Left hindlimb (tissue), 1 donor: ENCODE measurements at regions not wholly inside any gene's neighbourhood (a gene's known extent, or its start where the extent isn't known, plus 50 kb on each side); places are given as distances from the start of the nearest gene placed in this dataset.

Experiments used
- DNase-seq: peaks from one replicate; pipeline ENCODE4 v3.0.0-alpha.2; 2018

DNA sequence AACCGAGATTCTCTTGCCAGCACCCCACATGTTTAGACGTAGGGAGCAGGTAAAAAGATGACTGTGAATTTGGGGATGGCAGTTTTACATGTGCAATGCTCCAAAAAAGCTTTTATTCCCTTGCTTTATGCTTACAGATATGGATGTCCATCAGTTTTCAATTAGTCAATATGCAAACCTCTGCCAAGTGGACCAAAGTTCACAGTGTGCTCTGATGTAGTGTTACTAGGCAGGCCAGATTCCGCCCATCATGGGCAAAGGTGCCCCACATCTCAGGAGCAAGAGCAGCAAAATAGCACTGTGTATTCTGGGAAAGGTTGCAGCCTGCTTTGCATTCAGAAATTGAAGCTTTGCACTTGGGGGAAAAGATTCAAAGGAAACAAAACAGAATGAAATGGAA lies 329.7 kb upstream of the ZEB2 start:
- no peak for DNase-seq

DNA sequence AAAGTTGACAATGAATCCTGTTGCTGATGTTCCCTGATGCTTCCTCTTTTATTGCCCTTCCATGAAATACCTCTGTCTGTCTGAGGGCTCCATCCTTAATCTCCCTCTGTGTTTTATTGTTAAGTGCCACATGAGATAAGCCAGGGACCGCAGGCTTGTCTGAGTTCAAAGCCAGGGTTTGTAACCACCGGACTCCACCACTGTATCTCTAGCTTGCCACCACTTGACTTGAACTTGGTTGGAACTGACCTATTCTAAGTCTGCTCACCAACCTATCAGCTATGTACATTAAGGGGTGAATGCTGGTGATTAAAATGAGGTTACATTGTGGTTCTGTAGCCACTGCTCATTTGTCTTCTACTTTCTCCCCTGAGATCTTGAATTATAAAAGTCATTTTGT lies 328.5 kb upstream of the ZEB2 start:
- no peak for DNase-seq

DNA sequence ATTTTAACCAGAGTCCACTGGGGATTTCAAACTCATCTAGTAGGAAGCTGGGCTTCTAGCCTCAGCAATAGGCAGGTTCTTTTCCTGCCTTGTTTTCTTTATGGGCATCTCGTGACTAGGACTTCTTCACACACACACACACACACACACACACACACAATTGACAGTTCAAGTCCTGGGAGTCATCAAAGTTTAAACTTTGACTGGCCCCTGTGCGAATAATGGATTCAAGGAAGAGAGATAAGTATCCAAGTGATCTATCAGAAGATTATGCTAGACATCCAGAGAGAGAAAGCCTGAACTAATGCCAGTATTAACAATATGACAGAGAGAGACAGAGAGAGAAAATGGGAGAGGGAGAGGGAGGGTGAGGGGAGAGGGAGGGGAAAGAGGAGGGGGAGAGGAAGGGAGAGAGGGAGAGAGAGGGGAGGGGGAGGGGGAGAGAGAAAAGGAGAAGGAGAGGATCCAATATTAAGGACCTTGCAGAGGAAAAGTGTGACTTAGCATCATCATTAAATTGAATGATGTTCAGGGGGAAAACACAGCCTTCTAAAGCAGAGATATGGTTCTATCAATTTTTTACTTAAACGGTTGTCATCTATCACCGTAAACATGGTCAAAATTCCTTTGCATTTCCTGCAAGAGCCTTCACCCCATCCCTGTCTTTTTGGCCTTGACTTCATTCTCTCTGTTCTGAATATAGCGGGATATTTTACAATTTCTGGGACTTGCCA lies 327.6 kb upstream of the ZEB2 start:
- no peak for DNase-seq

DNA sequence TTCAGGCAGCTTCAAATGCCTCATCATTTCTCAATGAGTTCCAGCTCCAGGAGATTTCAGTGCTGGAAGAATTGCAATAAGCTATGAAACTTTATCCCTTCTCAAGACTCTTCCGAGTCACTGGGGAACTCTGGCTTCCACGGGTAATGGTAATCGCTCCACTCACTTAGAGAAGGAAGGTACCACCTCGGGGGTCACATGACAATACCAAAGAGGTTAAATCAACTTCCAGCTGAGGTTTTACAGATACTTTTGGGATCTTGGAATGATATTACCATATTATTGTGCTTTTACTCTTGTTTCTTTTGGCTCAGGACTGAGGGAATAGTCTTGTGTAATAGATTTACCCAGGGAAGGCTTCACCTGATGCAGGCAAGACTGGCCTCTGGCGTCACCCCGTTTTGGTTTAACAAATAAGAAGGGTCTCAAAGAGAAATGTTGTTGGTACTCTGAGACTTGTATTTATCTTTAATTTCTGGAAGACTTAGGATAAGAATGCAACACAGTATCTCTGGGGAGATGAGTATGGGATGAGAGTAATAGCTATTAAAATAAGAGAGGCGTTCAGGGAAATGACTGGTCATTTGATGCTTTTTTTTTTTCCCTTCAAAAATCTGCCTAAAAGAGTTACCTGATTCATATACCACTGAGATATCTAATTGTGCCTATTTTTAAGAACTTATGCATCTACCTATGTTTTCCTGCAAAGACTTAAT lies 316.9 kb upstream of the ZEB2 start:
- no peak for DNase-seq

DNA sequence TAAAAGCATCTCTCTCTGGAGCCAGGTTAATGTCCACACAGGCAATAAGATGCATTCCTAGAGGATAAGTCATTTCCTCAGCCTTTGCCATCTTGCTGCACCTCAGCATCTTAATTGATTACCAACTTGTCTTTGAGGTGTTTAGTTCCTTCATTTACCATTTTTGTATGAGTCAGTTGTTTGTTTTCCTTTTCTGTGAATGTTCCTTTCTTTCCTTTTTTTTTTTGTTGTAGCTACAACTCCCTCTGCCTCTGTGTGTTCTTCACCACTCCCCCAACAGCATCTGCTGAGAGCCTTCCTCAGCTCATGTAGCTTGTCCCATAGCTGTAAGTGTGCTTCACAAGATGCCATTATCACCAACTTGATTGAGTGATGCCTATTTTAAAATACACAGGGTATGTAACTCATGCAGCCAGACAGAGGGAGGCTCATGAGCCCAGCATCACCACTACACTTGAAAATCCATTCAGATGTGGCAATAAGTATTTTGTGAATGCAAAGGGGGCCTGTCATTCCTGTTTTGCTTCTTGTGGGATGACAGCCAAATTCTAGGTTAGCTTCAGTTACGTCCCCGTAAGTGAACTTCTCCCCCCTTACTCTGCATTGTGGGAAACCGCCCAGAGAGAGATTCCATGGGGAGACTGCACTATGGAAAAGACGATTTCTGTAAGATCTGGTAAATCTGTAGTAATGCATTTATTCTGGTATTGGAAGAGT lies 315.9 kb upstream of the ZEB2 start:
- DNase-seq: peak; percentile 28

DNA sequence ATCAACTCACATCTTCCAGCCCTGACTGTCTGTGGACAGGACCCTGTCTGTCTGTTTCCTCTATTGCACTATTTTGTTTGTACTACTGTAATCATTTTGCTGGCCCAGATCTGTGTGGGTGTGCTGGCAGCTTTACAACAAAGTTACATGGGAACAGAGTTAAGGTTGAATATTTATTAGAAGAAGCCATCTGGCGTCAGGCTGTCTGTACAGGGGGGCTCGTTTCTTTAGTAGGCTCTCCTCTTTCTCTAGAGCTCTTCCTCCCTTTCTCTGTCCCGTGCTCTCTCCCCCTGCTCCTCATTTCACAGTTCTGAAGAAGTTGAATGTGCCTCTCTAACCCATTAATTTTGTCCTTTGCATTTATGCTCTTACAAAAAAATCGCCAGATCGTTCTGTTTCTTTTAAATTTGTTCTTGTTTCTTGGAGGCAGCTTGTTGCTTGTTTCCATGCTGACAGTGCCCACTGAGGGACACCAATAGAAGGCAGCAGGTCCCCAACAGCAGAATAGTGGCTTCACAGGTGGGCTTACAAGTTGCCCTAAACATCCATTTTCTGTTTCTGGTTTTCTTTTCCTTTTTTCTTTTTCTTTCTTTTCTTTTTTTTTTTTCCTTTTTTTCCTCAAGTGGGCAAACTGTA lies 315.2 kb upstream of the ZEB2 start:
- peak; percentile 62 for DNase-seq

DNA sequence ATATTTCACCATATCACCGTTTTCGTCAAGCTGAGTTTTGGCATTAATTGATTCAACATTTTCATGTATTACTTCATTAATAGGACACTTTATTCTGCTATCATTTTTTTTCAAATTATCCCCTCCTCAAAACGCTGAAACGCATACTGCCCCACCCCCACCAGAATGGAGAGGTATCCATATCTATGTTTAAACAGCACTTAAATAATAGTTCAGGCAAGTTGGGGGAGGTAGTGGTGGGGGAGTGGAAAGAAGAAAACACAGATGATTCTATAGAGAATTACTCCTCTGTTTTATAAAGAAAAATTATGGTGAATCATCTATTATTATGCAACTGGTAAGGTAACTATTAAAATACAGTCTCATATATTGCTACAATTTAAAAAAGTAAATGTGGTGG lies 314.4 kb upstream of the ZEB2 start:
- no peak for DNase-seq

DNA sequence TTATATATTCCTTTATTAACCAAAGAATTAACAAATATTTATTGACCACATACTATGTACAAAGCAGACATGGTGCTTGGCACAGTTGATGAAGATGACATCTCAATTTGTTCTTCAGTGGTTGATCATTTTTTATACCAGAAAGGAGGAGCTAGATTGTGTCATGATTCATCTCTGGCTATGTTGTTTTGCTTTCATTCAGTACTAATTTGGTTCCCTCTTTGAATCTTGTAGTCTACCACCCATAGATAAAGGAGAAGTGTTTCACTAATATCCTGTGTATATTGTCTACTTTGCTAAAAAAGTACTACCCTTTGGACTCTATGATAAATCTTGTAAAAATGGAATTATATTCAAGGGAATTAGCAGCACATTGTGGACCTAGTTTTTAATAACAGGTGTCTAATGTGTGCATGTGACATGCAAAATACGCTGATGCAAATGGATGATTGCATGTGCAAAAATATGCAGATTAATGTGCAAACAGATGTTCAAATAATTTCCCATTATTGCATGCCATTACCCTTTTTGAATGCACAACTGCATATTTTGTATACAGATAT lies 313.2 kb upstream of the ZEB2 start:
- no peak for DNase-seq

DNA sequence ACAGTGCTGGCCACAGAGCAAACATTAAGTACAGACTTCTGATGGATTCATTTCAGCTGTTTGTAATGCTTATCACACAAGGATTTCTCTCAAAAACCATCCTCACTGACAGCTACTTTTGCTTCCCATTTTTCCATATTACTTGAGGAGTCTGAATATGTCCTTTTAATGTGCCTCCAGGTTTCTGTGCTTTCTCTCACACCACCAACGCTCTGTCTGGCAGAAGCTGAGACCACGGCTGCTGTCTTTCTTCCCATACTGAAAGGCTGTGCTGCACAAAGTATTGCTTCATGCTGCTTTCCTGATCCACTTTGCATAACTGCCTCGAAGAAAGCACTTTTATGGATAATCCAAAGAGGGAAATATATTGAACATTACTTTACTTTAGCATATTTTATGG lies 312.1 kb upstream of the ZEB2 start:
- DNase-seq: no peak

DNA sequence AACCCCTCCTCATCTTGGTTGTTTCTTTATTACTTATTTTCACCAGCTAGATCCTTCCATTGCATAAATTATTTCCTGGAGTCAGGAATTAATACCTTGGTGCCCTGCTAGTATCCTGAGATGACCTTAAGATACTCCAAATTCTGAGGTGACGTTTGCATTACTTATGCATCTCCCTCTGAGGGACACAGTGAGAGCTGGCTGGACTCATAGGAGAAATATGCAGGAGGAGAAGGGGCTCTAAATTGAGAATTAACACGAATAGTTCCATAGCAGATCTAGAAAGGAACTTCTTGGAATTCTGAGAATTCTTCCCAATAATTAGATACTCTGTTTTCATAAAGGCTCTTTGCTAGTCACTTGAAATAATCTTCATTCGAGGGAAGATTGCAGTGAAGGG lies 310.6 kb upstream of the ZEB2 start:
- no peak for DNase-seq

DNA sequence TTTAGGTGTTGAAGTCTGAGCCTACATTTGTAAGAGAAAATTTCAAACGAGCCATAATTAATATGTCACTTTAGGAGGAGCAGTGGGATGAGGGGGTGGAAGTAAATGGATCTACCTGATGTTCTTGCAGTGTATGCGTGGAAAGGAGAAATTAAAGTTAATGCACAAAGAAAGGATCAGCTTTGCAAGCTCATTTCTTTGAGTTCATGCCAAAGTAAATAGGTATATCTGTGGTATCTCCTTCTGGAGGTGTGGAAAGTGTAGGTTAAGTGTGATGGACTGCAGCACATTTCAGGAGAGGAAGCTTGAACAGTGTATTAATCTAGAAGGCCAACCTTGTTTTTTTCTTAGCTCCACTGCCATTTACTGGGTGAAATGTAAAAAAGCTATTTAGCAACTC lies 307.5 kb upstream of the ZEB2 start:
- DNase-seq: no peak

DNA sequence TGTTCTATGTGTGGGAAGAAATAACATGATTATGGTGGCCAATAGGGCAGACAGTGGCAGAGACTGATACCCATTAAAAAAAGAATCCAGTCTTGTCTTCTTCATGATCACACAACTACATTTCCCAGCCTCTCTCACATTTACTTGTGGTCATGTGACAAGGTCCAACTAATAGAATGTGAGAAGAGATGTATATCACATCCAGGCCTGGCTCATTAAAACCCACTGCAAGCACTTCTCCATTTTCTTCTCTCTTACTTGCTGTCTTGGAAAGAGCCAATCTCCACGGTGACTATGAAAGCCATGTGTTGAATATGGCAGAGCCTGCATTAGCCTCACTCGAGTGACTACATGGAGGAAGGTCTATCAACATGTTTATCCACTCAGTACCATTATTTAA lies 306.2 kb upstream of the ZEB2 start:
- no peak for DNase-seq

DNA sequence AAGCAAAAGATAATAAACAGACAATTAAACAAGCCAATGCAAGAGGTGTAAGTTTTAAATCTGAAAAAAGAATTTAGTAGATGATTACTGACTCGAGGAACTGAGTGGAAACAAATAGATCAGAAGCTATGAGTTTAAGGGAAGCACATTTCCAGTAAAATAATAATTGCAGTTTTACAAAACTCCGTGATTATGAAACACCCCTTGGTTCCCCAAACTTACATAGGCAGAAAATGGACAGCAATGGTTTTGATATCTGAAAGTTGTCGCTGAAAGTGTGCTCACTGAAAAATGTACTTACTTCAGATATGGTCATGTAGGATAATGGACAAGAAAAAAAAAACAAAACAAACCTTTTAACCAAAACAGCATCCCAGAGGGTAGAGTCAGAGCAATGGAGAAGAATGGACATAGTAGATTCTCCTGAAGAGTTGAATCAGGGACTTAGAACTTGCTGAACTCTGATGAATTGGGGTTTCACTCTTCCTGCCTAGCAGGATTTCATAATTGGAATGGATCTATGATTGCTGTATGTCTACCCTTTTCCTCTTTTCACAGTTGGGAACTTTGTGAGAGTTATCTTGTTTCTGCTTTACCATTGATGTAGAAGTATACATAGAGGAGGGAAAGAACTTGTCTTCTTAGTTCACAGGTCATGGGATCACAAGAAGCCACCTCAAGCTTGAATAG lies 305.6 kb upstream of the ZEB2 start:
- no peak for DNase-seq

DNA sequence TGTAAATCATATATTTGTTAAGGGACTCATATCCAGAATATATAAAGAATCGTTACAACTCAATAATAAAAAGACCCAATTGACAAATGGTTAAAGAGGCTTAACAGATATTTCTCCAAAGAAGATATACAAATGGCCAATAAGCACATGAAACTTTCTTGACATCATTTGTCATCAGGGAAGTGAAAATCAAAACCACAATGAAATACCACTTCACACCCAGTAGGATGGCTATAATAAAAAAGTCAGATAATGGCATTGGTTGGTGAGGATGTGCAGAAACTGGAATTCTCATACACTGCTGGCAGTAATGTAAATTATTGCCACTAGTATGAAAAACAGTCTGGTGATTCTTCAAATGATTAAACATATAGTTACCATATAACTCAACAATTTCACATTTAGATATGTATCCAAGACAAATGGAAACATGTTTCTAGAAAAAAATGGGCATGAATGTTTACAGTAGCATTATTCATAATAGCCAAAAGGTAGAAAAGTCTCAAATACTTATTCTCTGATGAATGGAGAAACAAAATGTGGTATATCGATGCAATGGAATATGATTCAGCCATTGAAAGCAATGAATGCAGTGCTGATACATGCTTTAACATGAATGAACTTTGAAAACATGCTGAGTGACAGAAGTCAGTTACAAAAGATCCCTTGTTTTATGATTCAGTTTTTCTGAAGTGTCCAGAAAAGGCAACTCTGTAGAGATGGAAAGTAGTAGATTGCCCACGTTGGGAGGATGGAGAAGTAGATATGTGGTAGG lies 304.6 kb upstream of the ZEB2 start:
- DNase-seq: no peak

DNA sequence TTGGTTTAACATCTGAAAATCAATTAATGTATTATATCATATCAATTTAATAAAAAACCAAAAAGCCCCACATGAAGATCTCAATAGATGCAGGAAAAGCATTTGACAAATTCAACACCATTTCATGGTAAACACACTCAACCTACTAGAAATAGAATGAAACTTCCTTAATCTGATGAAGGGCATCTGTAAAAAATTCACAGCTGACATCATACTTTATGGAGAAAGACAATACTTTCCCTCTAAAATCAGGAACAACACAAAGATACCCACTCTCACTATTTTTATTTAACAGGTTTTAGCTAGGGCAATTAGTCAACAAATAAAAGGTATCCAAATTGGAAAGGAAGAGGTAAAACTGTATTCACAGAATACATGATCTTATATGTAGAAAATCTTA lies 303.0 kb upstream of the ZEB2 start:
- DNase-seq: no peak

DNA sequence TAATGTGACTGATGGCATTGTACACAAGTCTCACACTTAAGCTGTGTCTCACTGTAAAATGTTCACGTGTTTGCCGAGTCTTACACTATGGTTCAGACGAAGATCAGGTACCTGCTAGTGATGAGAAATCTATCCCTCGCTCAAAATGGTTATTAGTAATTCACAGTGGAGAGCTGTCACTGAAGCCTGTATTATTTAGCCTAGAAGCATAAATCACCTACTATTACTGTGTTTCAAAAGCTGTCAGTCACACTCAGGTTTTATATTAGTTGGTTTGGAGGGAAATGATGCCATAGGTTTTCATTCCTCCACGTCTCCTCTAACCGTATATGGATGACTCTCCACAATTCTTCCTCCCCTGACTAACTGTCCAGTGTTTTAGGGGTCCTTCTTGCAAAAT lies 292.4 kb upstream of the ZEB2 start:
- DNase-seq: no peak

DNA sequence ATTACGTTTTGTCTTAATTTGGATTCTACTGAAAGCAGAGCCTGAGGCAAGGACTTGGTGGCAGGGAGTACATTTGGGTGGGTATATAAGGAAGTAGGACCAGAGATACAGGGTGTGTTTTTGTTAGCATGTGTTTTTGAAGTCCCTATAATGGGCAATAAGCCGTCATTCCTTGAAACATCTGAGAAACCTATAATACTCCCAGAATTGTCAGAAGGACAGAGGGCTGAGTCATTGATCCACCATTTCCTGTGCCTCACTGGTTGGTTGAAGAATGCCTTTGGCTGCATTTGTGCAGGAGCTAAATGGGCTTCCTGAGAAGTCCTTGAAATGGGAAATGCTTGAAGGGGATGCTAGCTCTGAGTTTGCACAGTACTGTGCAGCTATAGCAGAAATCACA lies 281.8 kb upstream of the ZEB2 start:
- no peak for DNase-seq

DNA sequence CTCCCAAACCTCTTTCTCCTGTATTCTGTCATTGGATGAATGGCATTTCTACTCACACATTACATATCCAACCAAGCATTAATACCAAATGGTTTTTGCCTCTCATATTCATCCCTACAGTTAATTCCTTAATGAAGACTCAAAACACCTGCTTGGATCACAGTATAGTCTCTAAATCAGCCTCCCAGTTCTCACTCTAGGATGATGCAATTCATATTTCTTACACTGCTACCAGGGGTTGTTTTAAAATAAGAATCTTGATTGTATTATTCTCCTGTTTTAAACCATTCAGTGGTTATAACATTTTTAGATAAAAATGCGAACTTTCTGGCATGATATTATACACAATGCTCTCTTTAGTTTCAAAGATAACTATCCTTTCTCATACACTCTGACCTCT lies 281.4 kb upstream of the ZEB2 start:
- no peak for DNase-seq

DNA sequence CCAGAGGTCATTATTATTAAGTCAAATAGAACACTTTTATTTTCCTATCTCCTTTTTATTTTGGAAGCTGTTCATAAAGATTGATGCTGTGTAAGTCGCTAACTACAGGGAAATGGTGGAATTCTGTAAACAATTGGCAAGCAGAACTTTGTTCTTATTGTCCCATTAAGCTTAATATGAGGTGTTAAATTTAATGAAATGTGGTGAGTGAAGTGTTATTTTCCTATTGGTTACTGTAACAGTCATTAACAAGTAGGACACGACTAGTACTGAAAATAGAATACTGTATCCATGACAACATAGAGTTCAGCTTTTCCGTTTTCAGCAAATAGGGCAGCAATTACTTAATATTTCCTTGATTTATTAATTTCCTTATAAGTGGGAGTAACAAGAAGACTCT lies 279.1 kb upstream of the ZEB2 start:
- no peak for DNase-seq

DNA sequence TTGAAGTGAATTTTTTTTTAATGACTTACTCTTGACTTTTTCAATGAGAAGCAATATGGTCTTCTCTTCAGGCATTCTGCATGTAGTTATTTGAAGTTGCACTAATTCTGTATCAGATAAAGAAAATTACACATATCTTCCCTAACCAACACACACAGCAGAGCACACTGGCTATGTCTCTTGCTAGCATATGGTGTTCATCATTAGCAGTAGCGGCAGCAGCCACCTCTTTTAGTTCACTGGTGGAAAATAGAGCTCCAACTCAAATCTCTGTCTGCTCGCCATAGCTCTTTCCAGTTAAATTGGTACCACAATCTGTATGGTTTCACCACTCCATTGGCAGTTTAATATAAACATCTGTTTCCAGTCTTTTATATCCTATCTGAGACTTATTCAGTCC lies 278.1 kb upstream of the ZEB2 start:
- no peak for DNase-seq

DNA sequence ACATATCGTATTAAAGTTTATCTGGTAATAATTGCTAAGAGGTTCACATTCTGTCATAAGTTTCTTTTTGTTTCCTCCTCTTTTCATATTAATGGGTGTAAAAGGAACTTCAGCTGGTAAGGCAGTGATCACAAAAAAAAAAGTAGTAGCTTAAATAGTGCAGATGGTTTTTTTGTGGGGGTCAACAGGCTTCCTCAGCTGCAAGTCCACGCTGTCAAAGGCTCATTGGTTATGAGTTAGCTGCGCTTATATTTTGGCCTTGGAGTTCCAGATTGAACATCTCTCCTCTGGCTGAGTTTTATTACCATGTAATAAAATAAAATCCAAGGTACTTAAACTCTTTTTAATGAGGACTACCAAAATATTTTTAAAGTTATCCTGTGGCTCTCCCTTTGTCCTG lies 277.0 kb upstream of the ZEB2 start:
- DNase-seq: no peak

DNA sequence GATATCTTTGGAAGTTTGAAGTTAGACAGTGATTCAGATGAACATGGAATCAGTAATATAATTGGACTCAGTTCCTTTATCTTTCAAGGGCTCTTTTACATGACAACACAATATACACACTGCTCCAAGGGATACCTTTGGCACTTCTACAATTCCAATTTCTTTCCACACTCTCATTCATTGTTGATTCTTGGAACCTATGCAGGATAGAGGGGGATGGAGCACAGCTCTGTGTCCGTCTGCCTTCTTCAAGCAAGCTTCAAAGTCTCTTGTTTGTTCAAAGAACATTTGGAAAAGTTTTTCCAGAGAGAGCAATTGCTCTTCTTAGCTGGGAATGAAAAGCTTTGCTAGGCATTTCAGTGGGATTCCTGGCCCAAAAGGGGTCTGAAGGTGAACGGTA lies 276.2 kb upstream of the ZEB2 start:
- no peak for DNase-seq
